ENCODE measurements at regions not wholly inside any gene's neighbourhood (a gene's known extent, or its start where the extent isn't known, plus 50 kb on each side); places are given as distances from the start of the nearest gene placed in this dataset.
"Not testable (repeated sequence)": the region's sequence is repeated elsewhere in the genome, so short reads cannot be mapped to it uniquely, and the experiment has no call there.

GRCh38 chr2:224650815-224651439 is 65.2 kb downstream of the CCDC195 start:
- peak; percentile 7 to 32 (median 18) for DNase-seq (ENCODE audit: low read depth in 4 of 4, low spot score in 3 of 4)

- DNase-seq (ENCODE audit: low read depth in 4 of 4, low spot score in 3 of 4) = not testable (repeated sequence)
Observed at GRCh38 chr2:224647684-224648083, 62.5 kb upstream of the CUL3 start.

GRCh38 chr2:224646242-224646846 is 61.2 kb upstream of the CUL3 start:
- DNase-seq (ENCODE audit: low read depth in 4 of 4, low spot score in 3 of 4) = no peak

GRCh38 chr2:224645722-224646121 is 60.6 kb upstream of the CUL3 start:
- DNase-seq (ENCODE audit: low read depth in 4 of 4, low spot score in 3 of 4) = no peak

GRCh38 chr2:224640679-224641078 is 55.5 kb upstream of the CUL3 start:
- no peak for DNase-seq (ENCODE audit: low read depth in 4 of 4, low spot score in 3 of 4)

- no peak for DNase-seq (ENCODE audit: low read depth in 4 of 4, low spot score in 3 of 4)
Observed at GRCh38 chr2:224638301-224638823, 53.2 kb upstream of the CUL3 start.

Measured in left renal pelvis (tissue), 4 donors.